ENCODE measurements at regions not wholly inside any gene's neighbourhood (a gene's known extent, or its start where the extent isn't known, plus 50 kb on each side); places are given as distances from the start of the nearest gene placed in this dataset.

GRCh38 chr4:140252141-140252741 lies 98.3 kb upstream of the MAML3 start:
- TF ChIP-seq POLR2A (IDR thresholded peaks at IDR 0.05; ENCODE audit: low read depth, low read length) (no peak), POLR2AphosphoS5 (IDR thresholded peaks at IDR 0.05; ENCODE audit: low read depth, low read length) (no peak), SPI1 (IDR thresholded peaks at IDR 0.05; ENCODE audit: low read depth, low read length) (no peak), POU2F2 (IDR thresholded peaks at IDR 0.05; ENCODE audit: low read depth, low read length) (no peak), TAF1 (IDR thresholded peaks at IDR 0.05; ENCODE audit: low read depth, low read length) (no peak), PAX5 (IDR thresholded peaks at IDR 0.05; ENCODE audit: insufficient read depth, low read length, severe bottlenecking) (no peak)

All from GM12891 (cell line).